ENCODE measurements at regions not wholly inside any gene's neighbourhood (a gene's known extent, or its start where the extent isn't known, plus 50 kb on each side); places are given as distances from the start of the nearest gene placed in this dataset.

DNA sequence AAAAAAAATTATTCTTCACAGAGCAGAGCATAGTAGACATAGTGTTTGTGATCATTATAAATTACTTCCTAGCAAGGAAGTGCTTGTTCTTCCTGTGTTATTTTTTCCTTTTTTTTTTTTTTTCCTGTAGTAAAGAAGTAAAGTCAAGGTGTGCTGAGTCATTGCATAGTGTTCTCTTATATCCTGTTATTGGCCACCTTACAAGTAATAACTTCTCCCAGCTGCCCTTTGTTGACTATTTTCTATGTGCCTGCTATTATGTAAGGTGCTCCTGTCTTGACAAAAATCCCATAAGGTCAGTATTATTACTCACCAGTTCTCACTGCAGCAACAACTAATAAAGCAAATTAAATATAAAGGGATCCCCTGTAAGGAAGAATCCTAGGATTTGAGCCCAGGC is 195.3 kb downstream of the GJA1 start:
- peak in 1 of 2 donors; percentile 85 for TF ChIP-seq POLR2AphosphoS5 (IDR thresholded peaks at IDR 0.05; ENCODE audit: insufficient read depth in 1 of 2, low read depth in 1 of 2)
- TF ChIP-seq, protein P1, sequence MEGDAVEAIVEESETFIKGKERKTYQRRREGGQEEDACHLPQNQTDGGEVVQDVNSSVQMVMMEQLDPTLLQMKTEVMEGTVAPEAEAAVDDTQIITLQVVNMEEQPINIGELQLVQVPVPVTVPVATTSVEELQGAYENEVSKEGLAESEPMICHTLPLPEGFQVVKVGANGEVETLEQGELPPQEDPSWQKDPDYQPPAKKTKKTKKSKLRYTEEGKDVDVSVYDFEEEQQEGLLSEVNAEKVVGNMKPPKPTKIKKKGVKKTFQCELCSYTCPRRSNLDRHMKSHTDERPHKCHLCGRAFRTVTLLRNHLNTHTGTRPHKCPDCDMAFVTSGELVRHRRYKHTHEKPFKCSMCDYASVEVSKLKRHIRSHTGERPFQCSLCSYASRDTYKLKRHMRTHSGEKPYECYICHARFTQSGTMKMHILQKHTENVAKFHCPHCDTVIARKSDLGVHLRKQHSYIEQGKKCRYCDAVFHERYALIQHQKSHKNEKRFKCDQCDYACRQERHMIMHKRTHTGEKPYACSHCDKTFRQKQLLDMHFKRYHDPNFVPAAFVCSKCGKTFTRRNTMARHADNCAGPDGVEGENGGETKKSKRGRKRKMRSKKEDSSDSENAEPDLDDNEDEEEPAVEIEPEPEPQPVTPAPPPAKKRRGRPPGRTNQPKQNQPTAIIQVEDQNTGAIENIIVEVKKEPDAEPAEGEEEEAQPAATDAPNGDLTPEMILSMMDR (IDR thresholded peaks at IDR 0.05) = no peak

All from vagina (tissue), 2 donors.